PFSK-1 (cell line): ENCODE measurements at regions not wholly inside any gene's neighbourhood (a gene's known extent, or its start where the extent isn't known, plus 50 kb on each side); places are given as distances from the start of the nearest gene placed in this dataset.

Experiments
- TAF1 ChIP-seq: IDR thresholded peaks from 2 replicates; pipeline ENCODE4 v1.6.1; 2012; ENCODE audit warnings: low read length, control low read depth, borderline replicate concordance; ENCODE audit not compliant: insufficient read depth
- TF ChIP-seq, protein P1 (sequence below), 2 experiments: IDR thresholded peaks; 2 replicates each; pipeline versions ENCODE4 v1.6.1 to v1.8.0; 2011 to 2012; ENCODE audit warnings: low read depth in 2 of 2, low read length in 2 of 2, control low read depth in 1 of 2, inconsistent platforms in 1 of 2, mild to moderate bottlenecking in 1 of 2, moderate library complexity in 1 of 2; ENCODE audit not compliant: insufficient read depth in 1 of 2

- TF ChIP-seq TAF1: no peak
- TF ChIP-seq, protein P1, sequence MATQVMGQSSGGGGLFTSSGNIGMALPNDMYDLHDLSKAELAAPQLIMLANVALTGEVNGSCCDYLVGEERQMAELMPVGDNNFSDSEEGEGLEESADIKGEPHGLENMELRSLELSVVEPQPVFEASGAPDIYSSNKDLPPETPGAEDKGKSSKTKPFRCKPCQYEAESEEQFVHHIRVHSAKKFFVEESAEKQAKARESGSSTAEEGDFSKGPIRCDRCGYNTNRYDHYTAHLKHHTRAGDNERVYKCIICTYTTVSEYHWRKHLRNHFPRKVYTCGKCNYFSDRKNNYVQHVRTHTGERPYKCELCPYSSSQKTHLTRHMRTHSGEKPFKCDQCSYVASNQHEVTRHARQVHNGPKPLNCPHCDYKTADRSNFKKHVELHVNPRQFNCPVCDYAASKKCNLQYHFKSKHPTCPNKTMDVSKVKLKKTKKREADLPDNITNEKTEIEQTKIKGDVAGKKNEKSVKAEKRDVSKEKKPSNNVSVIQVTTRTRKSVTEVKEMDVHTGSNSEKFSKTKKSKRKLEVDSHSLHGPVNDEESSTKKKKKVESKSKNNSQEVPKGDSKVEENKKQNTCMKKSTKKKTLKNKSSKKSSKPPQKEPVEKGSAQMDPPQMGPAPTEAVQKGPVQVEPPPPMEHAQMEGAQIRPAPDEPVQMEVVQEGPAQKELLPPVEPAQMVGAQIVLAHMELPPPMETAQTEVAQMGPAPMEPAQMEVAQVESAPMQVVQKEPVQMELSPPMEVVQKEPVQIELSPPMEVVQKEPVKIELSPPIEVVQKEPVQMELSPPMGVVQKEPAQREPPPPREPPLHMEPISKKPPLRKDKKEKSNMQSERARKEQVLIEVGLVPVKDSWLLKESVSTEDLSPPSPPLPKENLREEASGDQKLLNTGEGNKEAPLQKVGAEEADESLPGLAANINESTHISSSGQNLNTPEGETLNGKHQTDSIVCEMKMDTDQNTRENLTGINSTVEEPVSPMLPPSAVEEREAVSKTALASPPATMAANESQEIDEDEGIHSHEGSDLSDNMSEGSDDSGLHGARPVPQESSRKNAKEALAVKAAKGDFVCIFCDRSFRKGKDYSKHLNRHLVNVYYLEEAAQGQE (IDR thresholded peaks at IDR 0.05; ENCODE audit: insufficient read depth in 1 of 2, low read depth in 2 of 2, low read length in 2 of 2): no peak
These were observed 302.7 kb upstream of the CCL2 start for GRCh38 chr17:33952425-33952824.
